ENCODE measurements at regions not wholly inside any gene's neighbourhood (a gene's known extent, or its start where the extent isn't known, plus 50 kb on each side); places are given as distances from the start of the nearest gene placed in this dataset.

DNA sequence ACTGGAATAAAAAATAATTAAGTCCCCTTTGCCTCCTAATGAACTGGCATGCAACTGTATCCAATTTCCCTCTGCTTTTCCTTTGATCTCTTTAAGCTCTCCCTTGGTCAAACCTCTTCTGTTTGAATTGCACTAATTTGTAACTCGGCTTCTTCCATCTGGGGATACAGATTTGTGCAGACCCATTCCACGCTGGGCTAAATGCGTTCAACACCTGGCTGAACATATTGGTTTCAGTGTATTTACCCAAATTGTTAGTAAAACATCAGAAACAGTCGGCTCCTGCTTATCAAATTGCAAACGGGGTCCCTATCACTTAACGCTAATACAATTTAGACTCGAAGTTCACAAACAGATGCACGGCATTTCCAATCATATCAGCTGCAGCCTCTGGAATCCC, 124.9 kb upstream of the TAPT1 start:
- DNase-seq: no peak
- TF ChIP-seq, protein P1, sequence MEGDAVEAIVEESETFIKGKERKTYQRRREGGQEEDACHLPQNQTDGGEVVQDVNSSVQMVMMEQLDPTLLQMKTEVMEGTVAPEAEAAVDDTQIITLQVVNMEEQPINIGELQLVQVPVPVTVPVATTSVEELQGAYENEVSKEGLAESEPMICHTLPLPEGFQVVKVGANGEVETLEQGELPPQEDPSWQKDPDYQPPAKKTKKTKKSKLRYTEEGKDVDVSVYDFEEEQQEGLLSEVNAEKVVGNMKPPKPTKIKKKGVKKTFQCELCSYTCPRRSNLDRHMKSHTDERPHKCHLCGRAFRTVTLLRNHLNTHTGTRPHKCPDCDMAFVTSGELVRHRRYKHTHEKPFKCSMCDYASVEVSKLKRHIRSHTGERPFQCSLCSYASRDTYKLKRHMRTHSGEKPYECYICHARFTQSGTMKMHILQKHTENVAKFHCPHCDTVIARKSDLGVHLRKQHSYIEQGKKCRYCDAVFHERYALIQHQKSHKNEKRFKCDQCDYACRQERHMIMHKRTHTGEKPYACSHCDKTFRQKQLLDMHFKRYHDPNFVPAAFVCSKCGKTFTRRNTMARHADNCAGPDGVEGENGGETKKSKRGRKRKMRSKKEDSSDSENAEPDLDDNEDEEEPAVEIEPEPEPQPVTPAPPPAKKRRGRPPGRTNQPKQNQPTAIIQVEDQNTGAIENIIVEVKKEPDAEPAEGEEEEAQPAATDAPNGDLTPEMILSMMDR (IDR thresholded peaks at IDR 0.05): no peak
- H3K27me3 Mint-ChIP-seq: peaks cover 2% of the 10 kb centered on the region
- H3K9me3 Mint-ChIP-seq: no peaks in the 10 kb centered on the region
- CTCF ChIA-PET: no interaction called here
- H3K4me3 Mint-ChIP-seq: no peak overlapping the region
- H3K4me1 Mint-ChIP-seq: no peaks in the 10 kb centered on the region
- H3K36me3 Mint-ChIP-seq (ENCODE audit: low read depth): no peaks in the 10 kb centered on the region
- intact Hi-C loops (cut with micrococcal nuclease): no loop called here
- ATAC-seq (ENCODE audit: low read depth): no peak
- POLR2A ChIA-PET: no interaction called here
- no peak overlapping the region for H3K27ac Mint-ChIP-seq

DNA sequence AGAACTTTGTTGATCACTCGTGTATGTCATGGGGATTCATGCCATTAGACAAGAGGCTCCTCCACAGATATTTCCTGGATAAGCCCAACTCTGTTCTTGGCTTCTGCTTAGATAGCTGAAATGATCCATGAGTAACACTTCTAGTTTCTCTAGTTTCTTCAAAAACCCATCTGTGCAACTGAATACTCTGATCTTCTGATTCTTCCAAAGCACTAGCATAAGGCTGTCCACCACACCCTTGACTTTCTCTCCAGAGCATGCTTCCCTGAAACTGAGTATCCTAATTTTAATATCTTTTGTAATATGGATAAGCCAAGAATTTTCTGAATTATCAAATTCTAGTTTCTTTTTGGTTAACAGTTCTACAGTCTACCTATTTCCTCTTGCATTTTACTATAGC, 118.6 kb upstream of the TAPT1 start:
- Mint-ChIP-seq H3K4me1 (no peaks in the 10 kb centered on the region), H3K9me3 (no peaks in the 10 kb centered on the region), H3K27me3 (peaks cover 3% of the 10 kb centered on the region), H3K27ac (no peak overlapping the region), H3K4me3 (no peak overlapping the region), H3K36me3 (ENCODE audit: low read depth) (no peaks in the 10 kb centered on the region)
- intact Hi-C loops (cut with micrococcal nuclease): no loop called here
- ChIA-PET POLR2A (no interaction called here), CTCF (no interaction called here)
- TF ChIP-seq, protein P1 (IDR thresholded peaks at IDR 0.05): no peak
- DNase-seq (no peak), ATAC-seq (ENCODE audit: low read depth) (no peak)

- H3K4me3 Mint-ChIP-seq: no peak overlapping the region
- DNase-seq: no peak
- CTCF ChIA-PET: no interaction called here
- no peaks in the 10 kb centered on the region for H3K9me3 Mint-ChIP-seq
- H3K4me1 Mint-ChIP-seq: no peaks in the 10 kb centered on the region
- TF ChIP-seq, protein P1 (IDR thresholded peaks at IDR 0.05): no peak
- ATAC-seq (ENCODE audit: low read depth): no peak
- H3K36me3 Mint-ChIP-seq (ENCODE audit: low read depth): no peaks in the 10 kb centered on the region
- no peak overlapping the region for H3K27ac Mint-ChIP-seq
- intact Hi-C loops (cut with micrococcal nuclease): no loop called here
- POLR2A ChIA-PET: no interaction called here
- peaks cover 5% of the 10 kb centered on the region for H3K27me3 Mint-ChIP-seq
Observed at GRCh38 chr4:16337936-16338335, 111.7 kb upstream of the TAPT1 start.

GRCh38 chr4:16334601-16335000, 108.3 kb upstream of the TAPT1 start:
- ChIA-PET CTCF (no interaction called here), POLR2A (no interaction called here)
- TF ChIP-seq, protein P1 (IDR thresholded peaks at IDR 0.05): no peak
- H3K9me3 Mint-ChIP-seq: no peaks in the 10 kb centered on the region
- H3K36me3 Mint-ChIP-seq (ENCODE audit: low read depth): no peaks in the 10 kb centered on the region
- intact Hi-C loops (cut with micrococcal nuclease): no loop called here
- no peak overlapping the region for H3K4me3 Mint-ChIP-seq
- H3K27me3 Mint-ChIP-seq: peaks cover 2% of the 10 kb centered on the region
- H3K27ac Mint-ChIP-seq: no peak overlapping the region
- ATAC-seq (ENCODE audit: low read depth) (no peak), DNase-seq (no peak)
- no peaks in the 10 kb centered on the region for H3K4me1 Mint-ChIP-seq

DNA sequence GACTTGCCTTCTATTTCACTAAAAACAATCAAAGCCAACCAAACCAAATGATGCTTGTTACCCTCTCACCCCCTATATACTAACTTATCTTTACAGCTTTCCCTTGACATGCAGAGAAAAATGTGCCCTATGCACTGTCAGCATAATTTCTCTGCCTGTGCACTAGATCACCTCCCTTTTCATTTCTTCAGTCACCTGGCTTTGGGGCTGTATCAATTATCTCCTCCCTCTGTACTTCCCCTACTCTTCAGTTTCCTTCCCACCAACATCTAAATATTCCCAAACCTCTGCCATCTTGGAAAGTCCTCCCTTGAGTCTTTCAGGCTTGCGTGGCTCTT, 103.5 kb upstream of the TAPT1 start:
- no peak overlapping the region for H3K27ac Mint-ChIP-seq
- DNase-seq (no peak), ATAC-seq (ENCODE audit: low read depth) (no peak)
- TF ChIP-seq, protein P1 (IDR thresholded peaks at IDR 0.05): no peak
- no peaks in the 10 kb centered on the region for H3K36me3 Mint-ChIP-seq (ENCODE audit: low read depth)
- intact Hi-C loops (cut with micrococcal nuclease): no loop called here
- H3K27me3 Mint-ChIP-seq: peaks cover 5% of the 10 kb centered on the region
- POLR2A ChIA-PET: no interaction called here
- H3K4me1 Mint-ChIP-seq: no peaks in the 10 kb centered on the region
- CTCF ChIA-PET: no interaction called here
- no peak overlapping the region for H3K4me3 Mint-ChIP-seq
- H3K9me3 Mint-ChIP-seq: no peaks in the 10 kb centered on the region

Data from activated B cell treated with CpG ODN at 0.5 μM for 24 hours (primary cell).